ENCODE measurements at regions not wholly inside any gene's neighbourhood (a gene's known extent, or its start where the extent isn't known, plus 50 kb on each side); places are given as distances from the start of the nearest gene placed in this dataset.

DNA sequence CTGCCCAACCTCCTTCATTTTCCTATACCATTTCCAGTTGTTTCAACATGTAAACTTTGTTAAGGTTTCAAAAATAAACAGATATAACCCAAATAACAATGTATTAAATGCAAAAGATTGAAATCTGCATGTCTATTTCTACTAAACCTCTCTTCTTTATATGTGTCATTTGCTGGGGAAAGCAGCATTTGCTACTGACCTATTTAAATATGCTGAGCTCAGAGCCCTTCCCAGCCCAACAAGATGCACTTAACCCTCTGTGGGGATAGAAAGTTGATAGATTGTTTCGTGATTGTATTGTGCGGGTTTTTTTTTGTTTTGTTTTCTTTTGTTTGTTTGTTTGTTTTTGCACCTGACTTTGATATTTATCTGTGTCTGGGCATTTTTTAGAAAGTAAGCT is 139.5 kb downstream of the UCHL1 start:
- no peaks in the 10 kb centered on the region for H3K4me1 ChIP-seq
- DNase-seq (ENCODE audit: extremely low spot score in 2 of 2) = no peak
- no peaks in the 10 kb centered on the region for H3K27me3 ChIP-seq
- H3K27ac ChIP-seq = no peak overlapping the region
- H3K4me3 ChIP-seq = no peak overlapping the region
- no peaks in the 10 kb centered on the region for H3K36me3 ChIP-seq
- TF ChIP-seq POLR2AphosphoS5 (IDR thresholded peaks at IDR 0.05; ENCODE audit: insufficient read depth in 1 of 2, low read depth in 1 of 2) = no peak
- no peak for TF ChIP-seq POLR2A (IDR thresholded peaks at IDR 0.05)
- TF ChIP-seq, protein P1, sequence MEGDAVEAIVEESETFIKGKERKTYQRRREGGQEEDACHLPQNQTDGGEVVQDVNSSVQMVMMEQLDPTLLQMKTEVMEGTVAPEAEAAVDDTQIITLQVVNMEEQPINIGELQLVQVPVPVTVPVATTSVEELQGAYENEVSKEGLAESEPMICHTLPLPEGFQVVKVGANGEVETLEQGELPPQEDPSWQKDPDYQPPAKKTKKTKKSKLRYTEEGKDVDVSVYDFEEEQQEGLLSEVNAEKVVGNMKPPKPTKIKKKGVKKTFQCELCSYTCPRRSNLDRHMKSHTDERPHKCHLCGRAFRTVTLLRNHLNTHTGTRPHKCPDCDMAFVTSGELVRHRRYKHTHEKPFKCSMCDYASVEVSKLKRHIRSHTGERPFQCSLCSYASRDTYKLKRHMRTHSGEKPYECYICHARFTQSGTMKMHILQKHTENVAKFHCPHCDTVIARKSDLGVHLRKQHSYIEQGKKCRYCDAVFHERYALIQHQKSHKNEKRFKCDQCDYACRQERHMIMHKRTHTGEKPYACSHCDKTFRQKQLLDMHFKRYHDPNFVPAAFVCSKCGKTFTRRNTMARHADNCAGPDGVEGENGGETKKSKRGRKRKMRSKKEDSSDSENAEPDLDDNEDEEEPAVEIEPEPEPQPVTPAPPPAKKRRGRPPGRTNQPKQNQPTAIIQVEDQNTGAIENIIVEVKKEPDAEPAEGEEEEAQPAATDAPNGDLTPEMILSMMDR (IDR thresholded peaks at IDR 0.05) = no peak
- intact Hi-C loops (cut with DNase I) = no loop called here
- H3K9me3 ChIP-seq = no peaks in the 10 kb centered on the region

GRCh38 chr4:41396869-41397268 is 140.1 kb downstream of the UCHL1 start:
- no peak for DNase-seq (ENCODE audit: extremely low spot score in 2 of 2)
- intact Hi-C loops (cut with DNase I) = no loop called here
- Histone ChIP-seq H3K9me3 (no peaks in the 10 kb centered on the region), H3K27ac (no peak overlapping the region), H3K4me1 (no peaks in the 10 kb centered on the region), H3K27me3 (no peaks in the 10 kb centered on the region), H3K36me3 (no peaks in the 10 kb centered on the region), H3K4me3 (no peak overlapping the region)
- TF ChIP-seq POLR2AphosphoS5 (IDR thresholded peaks at IDR 0.05; ENCODE audit: insufficient read depth in 1 of 2, low read depth in 1 of 2) = no peak

- Histone ChIP-seq H3K4me1 (no peaks in the 10 kb centered on the region), H3K9me3 (no peaks in the 10 kb centered on the region), H3K27ac (no peak overlapping the region), H3K4me3 (no peak overlapping the region), H3K36me3 (no peaks in the 10 kb centered on the region), H3K27me3 (no peaks in the 10 kb centered on the region)
- TF ChIP-seq POLR2A (IDR thresholded peaks at IDR 0.05) (no peak), POLR2AphosphoS5 (IDR thresholded peaks at IDR 0.05; ENCODE audit: insufficient read depth in 1 of 2, low read depth in 1 of 2) (no peak)
- TF ChIP-seq, protein P1 (IDR thresholded peaks at IDR 0.05) = no peak
- intact Hi-C loops (cut with DNase I) = no loop called here
- DNase-seq (ENCODE audit: extremely low spot score in 2 of 2) = no peak
These were observed 138.7 kb upstream of the LIMCH1 start for GRCh38 chr4:41399231-41399630.

DNA sequence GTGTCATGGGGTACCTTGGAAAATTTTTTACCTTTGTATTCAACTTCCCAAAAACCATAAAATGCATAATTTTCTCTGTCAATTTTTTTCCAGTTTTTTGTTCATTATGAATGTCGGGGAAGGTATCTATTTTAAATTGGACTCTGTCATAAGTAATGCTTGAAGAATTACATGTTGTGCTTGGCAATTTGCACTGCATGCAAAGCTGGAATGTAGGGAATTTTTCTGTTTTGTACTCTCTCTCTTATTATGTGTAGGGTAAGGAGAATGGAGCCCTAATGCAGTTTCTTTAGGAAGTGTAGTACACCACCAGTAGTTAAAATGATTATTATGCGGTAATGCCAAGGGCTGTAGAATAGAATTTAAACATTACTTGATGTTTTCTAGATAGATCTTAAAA is 137.7 kb upstream of the LIMCH1 start:
- Histone ChIP-seq H3K9me3 (no peaks in the 10 kb centered on the region), H3K27ac (no peak overlapping the region), H3K36me3 (no peaks in the 10 kb centered on the region), H3K4me3 (no peak overlapping the region), H3K4me1 (no peaks in the 10 kb centered on the region), H3K27me3 (no peaks in the 10 kb centered on the region)
- DNase-seq (ENCODE audit: extremely low spot score in 2 of 2) = no peak
- TF ChIP-seq, protein P1 (IDR thresholded peaks at IDR 0.05) = no peak
- TF ChIP-seq POLR2AphosphoS5 (IDR thresholded peaks at IDR 0.05; ENCODE audit: insufficient read depth in 1 of 2, low read depth in 1 of 2) (no peak), POLR2A (IDR thresholded peaks at IDR 0.05) (no peak)
- intact Hi-C loops (cut with DNase I) = no loop called here

GRCh38 chr4:41405464-41406112 is 132.4 kb upstream of the LIMCH1 start:
- no peak for DNase-seq (ENCODE audit: extremely low spot score in 2 of 2)
- intact Hi-C loops (cut with DNase I) = no loop called here
- TF ChIP-seq POLR2AphosphoS5 (IDR thresholded peaks at IDR 0.05; ENCODE audit: insufficient read depth in 1 of 2, low read depth in 1 of 2) (no peak), POLR2A (IDR thresholded peaks at IDR 0.05) (no peak)
- TF ChIP-seq, protein P1 (IDR thresholded peaks at IDR 0.05) = no peak
- no peak overlapping the region for H3K4me3 ChIP-seq
- H3K4me1 ChIP-seq = no peaks in the 10 kb centered on the region
- no peak overlapping the region for H3K27ac ChIP-seq
- no peaks in the 10 kb centered on the region for H3K9me3 ChIP-seq
- H3K36me3 ChIP-seq = no peaks in the 10 kb centered on the region
- H3K27me3 ChIP-seq = no peaks in the 10 kb centered on the region

All from vagina (tissue), 2 donors.